NCI-H345 (cell line): ENCODE measurements at regions not wholly inside any gene's neighbourhood (a gene's known extent, or its start where the extent isn't known, plus 50 kb on each side); places are given as distances from the start of the nearest gene placed in this dataset.
"Not testable (repeated sequence)": the region's sequence is repeated elsewhere in the genome, so short reads cannot be mapped to it uniquely, and the experiment has no call there.

Experiments used
- DNase-seq: peaks from one replicate; lab custom pipeline; 2025; lab: John Stamatoyannopoulos, UW

DNA sequence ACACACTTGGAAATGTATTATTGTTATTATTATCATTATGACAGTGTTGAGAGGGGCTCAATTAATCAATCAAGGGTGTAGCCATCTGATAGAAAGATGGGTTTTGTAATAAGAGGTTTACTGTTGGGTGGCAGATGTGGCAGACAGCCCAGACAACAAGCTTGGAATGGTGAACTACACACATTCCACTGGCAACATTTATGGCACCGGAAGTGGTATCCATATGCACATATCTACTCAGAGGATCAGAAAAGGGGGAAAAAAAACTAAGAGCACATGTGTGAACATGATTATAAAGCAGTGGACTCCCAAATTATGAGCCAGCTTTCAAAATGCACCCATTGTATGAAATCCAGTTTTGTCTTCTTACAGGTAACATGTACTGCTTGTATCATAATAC is 125.9 kb upstream of the ARX start:
- DNase-seq: no peak

GRCh38 chrX:25131055-25131454 is 115.3 kb upstream of the ARX start:
- DNase-seq: no peak

DNA sequence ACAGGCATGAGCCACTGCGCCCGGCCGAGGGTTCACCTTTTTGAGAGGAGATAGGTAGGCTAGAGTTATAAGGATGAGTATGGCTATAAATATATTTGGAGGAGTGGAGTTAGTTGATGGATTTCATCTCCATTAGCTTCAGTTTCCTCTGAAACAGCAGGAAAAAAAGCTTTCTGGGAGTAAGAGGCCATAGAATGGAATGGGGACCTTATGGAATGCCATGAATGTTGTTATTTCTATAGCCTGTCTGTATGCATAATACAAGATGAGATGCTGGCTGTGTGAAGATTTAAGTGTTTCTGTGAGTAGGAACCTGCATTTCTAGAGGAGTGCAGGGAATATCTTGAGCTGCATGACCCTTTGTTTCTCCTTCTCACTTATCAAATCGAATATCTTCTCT is 114.9 kb upstream of the ARX start:
- no peak for DNase-seq

DNA sequence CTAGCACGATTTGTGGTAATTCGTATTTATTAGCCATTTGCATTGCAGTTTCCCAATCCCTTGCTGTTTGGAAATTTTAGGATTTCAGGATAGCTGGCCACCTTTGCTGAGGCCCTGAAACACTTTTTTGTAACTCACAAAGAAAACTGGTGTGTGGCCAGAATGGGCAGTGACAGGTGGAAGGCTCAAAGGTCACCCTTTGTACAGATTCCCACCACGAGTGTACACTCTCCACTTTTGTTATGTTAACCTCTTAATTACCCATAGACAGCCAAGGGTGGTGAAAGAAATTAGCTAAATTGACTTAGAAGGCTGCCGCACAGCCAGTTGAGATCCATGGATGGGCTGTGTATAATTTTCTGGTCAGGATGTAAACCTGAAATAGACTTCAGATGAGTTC is 109.7 kb upstream of the ARX start:
- no peak for DNase-seq

DNA sequence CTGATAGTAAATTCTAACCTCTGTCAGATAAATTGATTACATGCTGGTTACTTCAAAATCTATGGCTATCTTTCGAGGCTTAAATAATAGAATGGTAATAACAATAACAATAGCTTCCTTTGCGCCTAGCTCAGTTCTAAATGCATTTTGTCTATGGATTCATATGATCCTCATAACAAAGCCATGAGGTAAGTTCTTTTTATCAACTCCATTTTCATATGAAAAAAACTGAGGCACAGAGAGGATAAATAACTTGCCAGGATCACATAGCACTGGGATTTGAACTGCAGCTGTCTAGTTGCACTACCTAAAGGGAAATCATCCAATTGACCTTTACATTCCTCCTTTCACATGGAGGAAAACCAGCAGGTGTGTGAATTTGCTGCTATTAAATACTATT is 108.6 kb upstream of the ARX start:
- no peak for DNase-seq

GRCh38 chrX:25112156-25112555 is 96.4 kb upstream of the ARX start:
- no peak for DNase-seq

DNA sequence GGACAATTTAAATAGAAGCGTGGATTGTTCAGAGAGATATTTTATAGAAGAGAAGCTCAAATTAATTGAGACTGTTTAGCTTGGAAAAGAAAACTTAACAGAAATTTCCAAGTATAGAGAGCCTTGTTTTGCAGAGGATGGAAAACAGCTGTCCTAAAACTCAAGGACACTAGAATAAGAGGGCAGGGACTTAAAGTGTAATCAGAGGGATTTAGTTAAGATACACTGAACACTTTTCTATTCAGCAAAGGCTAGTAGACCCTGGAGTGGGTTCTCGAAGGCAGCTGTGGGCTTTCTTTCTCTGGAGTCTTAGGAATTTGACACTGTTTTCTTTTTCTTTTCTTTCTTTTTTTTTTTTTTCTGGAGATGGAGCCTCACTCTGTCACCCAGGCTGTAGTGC is 92.7 kb upstream of the ARX start:
- DNase-seq: no peak

DNA sequence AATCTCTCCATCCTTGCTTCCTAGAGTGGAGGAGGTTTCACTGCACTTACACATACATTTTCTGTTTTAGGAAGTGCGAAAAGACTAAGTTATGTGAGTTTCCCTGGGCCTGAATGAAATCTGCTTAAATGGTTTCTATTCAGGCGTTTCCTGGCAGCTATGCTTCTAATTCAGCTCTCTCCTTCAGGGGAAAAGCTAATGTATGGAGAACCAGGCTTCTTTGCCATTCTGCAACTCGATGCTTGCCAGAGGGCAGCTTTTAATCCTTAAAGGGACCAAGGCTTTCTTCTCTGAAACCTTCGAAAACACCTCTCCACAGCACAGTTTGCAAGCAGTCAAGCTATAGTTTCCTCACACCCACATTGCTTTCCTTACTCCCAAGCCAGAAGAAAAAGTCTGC is 89.5 kb upstream of the ARX start:
- DNase-seq: no peak

GRCh38 chrX:25096522-25097045 is 80.8 kb upstream of the ARX start:
- DNase-seq: no peak

GRCh38 chrX:25091152-25091551 is 75.4 kb upstream of the ARX start:
- DNase-seq: not testable (repeated sequence)

GRCh38 chrX:25084446-25084845 is 68.7 kb upstream of the ARX start:
- DNase-seq: no peak

DNA sequence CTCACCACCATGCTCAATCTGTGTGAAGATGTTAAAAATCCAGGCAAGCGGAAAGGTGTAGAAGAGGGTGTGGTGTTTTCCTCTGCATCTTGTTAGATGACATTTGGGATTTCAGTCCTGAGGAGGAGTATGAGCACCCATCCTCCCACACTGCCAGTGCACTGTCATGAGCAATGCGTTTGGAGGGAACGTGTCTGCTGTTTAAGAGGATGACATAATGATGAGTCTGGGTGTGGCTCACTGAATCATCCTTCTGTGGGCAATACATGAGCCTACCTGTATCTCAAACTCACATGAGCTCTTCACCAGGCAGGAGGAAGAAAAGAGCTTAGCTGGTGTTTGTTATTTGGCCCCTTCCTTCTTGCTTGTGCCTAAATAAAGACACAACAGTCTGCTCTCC is 67.9 kb upstream of the ARX start:
- no peak for DNase-seq

DNA sequence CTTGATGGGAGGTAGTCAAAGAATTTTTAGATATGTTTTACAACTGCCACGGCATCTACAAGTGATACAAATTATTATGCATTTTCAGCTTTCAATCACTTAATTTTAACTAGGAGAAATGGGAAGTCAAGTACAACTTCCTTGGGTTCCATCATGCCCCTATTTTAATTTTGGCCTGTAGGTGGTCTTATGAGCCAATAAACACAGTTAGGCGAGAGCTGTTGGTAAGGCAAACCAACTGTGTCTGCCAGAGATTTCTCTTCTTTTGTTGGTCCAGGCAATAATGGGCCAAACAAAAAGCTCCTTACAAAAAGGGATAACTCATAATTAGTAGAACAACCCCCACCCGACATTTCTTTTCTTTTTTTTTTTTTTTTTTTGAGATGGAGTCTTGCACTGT is 63.3 kb upstream of the ARX start:
- DNase-seq: no peak

DNA sequence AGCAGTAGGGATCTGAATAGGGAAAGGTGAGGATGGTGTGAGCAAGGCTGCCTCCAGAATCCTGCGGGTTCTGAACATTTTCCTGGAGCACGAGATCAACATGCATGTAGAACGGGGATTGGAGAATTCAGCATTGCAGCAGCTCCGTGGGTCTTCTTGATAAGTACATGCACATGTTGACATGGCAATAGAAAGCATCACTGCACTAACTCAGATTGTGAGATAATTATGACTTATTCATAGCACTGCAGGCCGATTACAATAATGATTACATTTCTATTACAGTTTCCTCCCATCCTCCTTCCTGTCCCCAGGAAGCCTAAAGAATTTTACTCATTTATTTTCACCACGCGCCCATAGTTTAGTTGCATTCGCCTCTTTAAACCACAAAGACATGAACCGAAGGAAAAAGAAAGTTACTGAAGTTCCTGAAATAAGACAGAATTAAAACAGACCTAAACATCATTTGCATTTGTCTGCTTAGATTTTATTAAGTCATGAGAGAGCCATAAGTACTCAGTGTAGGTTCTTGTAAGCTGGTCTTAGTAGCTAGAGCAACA is 61.3 kb upstream of the ARX start:
- no peak for DNase-seq

GRCh38 chrX:25072247-25072646 is 56.5 kb upstream of the ARX start:
- DNase-seq: no peak

GRCh38 chrX:25070038-25070437 is 54.3 kb upstream of the ARX start:
- DNase-seq: no peak

DNA sequence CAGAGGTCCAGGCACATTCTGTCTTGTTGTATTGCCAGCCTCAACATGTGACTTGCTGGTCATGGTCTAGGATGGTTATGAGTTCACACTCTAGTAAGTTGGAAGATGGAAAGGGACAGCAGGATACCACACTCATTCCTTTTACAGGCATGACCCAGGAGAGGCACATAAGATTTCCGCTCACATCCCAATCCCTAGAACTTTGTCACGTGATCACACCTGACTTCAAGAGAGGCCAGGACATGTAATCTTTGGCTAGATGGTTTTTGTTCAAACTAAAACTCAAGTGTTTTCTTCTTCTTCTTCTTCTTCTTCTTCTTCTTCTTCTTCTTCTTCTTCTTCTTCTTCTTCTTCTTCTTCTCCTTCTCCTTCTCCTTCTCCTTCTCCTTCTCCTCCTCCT is 53.4 kb upstream of the ARX start:
- no peak for DNase-seq

DNA sequence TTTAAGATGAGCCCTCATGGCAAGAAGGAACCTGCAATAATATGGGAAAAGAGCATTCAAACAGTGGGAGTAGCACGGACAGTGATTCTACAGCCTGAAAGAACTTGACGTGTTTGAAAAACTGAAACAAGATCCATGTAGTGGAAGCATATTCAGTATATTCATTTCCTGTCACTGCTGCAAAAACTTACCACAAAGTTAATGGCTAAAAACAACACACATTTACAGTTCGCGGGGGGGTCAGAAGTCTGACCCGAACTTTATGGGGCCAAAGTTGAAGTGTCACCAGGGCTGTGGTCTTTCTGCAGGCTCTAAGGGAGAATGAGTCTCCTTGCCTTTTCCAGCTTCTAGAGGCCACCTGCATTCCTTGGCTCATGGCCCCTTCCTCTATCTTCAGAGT is 52.6 kb upstream of the ARX start:
- DNase-seq: no peak

DNA sequence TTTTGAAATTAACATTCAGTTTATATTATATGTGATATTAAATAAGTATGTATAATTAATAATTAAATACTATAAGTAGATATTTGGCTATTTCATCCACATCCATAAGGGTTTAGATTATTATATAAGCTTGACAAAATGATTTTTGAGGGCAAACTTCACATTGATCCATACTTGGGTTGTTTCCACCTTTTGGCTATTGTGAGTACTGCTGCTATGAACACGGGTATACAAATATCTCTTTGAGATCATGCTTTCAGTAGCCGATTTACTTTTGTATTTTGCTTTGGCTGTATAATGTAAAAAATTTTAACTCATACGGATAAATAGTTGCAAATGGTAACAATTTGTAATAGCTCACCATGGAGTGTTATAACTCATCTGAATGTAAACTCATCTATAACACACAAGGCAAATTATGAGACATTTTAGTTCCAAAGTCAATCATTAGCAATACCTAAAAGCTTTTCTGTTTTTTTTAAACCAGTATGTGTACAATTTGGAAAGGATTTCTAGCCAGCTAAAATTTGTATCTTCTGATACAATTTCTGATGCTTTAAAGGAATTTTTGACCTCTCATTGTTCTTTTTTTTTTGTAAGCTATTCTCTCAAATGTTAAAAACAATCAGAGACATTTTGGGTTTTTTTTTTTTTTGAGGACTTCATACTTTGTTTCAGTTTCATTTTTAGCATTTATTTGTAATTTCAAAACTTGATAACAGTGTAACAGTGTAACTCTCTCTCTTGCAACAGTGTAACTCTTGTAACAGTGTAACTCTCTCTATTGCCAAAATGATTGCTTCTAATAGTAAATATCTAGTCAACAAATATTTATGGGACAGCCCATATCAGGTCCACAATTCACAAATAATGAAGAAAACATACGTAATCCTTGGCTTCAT is 51.8 kb upstream of the ARX start:
- DNase-seq: no peak

DNA sequence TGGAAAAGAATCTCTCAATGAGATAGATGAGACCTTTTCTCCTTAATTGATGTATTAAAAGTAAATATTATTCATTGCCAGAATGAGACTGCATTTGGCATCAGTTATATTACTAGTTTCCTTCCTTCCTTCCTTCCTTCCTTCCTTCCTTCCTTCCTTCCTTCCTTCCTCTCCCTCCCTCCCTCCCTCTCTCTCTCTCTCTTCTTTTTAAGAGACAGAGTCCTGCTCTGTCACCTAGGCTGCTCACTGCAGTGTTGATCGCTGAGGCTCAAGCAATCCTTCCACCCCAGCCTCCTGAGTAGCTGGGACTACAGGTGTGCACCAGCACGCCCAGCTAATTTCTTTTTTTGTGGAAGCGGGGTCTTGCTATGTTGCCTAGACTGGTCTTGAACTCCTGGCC is 50.4 kb upstream of the ARX start:
- DNase-seq: no peak
